ENCODE measurements at regions not wholly inside any gene's neighbourhood (a gene's known extent, or its start where the extent isn't known, plus 50 kb on each side); places are given as distances from the start of the nearest gene placed in this dataset.

DNA sequence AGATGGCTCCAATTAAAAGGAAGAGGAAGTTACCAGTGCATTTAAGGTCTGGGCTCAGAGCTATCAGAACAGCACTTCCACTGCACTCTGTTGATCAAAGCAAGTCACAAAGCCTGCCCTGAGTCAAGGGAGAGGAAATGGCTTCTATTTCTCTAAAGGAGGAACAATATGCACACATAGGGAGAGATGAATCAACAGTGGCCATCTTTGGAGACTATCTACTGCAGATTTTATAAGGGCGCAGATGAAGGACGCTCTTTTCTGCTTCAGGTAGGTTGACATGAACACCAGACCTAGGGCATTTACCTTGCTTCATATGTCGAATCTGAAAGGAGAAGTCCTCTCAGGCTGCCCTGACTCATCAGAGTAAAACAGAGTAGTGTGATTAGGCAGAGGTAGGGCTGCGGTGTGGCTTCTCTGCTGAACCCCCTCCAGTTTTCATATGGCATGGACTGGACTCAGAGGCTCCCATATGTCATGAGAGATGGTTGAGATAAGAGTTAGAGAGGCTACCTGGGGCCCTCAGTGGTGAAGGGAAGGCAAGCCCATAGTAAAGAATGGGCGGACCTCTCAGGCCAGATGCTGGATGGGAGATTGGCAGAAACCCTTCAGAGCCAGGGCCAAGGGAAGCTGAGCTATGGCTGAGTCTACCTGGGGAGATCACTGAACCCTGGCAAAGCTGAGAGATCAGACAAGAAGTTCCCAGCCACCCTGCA lies 84.4 kb downstream of the ARF6 start:
- TF ChIP-seq, protein P1, sequence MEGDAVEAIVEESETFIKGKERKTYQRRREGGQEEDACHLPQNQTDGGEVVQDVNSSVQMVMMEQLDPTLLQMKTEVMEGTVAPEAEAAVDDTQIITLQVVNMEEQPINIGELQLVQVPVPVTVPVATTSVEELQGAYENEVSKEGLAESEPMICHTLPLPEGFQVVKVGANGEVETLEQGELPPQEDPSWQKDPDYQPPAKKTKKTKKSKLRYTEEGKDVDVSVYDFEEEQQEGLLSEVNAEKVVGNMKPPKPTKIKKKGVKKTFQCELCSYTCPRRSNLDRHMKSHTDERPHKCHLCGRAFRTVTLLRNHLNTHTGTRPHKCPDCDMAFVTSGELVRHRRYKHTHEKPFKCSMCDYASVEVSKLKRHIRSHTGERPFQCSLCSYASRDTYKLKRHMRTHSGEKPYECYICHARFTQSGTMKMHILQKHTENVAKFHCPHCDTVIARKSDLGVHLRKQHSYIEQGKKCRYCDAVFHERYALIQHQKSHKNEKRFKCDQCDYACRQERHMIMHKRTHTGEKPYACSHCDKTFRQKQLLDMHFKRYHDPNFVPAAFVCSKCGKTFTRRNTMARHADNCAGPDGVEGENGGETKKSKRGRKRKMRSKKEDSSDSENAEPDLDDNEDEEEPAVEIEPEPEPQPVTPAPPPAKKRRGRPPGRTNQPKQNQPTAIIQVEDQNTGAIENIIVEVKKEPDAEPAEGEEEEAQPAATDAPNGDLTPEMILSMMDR (IDR thresholded peaks at IDR 0.05; ENCODE audit: low read depth, low read length): no peak
- TF ChIP-seq EZH2phosphoT487 (IDR thresholded peaks at IDR 0.05; ENCODE audit: low read depth): no peak
